ENCODE measurements at regions not wholly inside any gene's neighbourhood (a gene's known extent, or its start where the extent isn't known, plus 50 kb on each side); places are given as distances from the start of the nearest gene placed in this dataset.
"Not testable (repeated sequence)": the region's sequence is repeated elsewhere in the genome, so short reads cannot be mapped to it uniquely, and the experiment has no call there.

DNA sequence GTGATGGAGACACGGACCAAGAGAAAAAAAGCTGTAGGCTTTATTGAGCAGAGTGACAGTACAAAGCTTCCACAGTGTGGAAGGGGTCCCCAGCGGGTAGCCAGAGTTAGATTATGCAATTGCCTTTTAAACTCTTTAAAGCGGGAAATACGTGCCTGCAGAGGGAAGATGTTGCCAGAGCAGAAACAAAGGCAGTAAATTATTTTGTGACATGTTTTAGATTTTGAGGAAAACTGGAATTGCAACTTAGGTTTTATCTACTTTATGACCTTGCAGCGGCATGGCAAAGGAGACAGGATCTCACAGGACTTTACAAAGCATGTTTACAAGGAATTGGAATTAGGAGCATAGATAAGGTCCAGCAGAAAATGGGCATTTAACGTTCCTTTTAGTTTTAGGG lies 54.5 kb upstream of the ST3GAL6 start:
- TF ChIP-seq CTCF (conservative IDR thresholded peaks at IDR 0.05); EZH2 (IDR thresholded peaks at IDR 0.05; ENCODE audit: low read depth): not testable (repeated sequence)
